Hepatocyte (in vitro differentiated cells): ENCODE measurements at regions not wholly inside any gene's neighbourhood (a gene's known extent, or its start where the extent isn't known, plus 50 kb on each side); places are given as distances from the start of the nearest gene placed in this dataset.

Experiments
- DNase-seq: peaks from one replicate; pipeline ENCODE4 v3.0.0-alpha.2; 2016; ENCODE audit warnings: low spot score
- H2AFZ ChIP-seq: fragments of 200-600 bp; sonication (generic); 2 replicates; pipeline ENCODE4 v1.6.0; 2016; ENCODE audit warnings: antibody characterized with exemption, mild to moderate bottlenecking
- H3K27ac ChIP-seq: fragments of 200-600 bp; sonication (generic); 2 replicates; pipeline ENCODE4 v1.5.1; 2016; ENCODE audit warnings: mild to moderate bottlenecking
- H3K27me3 ChIP-seq: fragments of 200-600 bp; sonication (generic); 2 replicates; pipeline ENCODE4 v1.6.1; 2016
- H3K36me3 ChIP-seq: fragments of 200-600 bp; sonication (generic); replicated peaks from 2 replicates; pipeline ENCODE4 v1.5.1; 2016; ENCODE audit warnings: low read depth; ENCODE audit not compliant: insufficient read depth
- H3K4me1 ChIP-seq: fragments of 200-600 bp; sonication (generic); 2 replicates; pipeline ENCODE4 v1.5.1; 2016; ENCODE audit warnings: mild to moderate bottlenecking, moderate library complexity; ENCODE audit not compliant: insufficient read depth
- H3K4me2 ChIP-seq: fragments of 200-600 bp; sonication (generic); 2 replicates; pipeline ENCODE4 v1.6.0; 2016
- H3K4me3 ChIP-seq: fragments of 200-600 bp; sonication (generic); 2 replicates; pipeline ENCODE4 v1.5.1; 2016; ENCODE audit warnings: mild to moderate bottlenecking
- H3K79me2 ChIP-seq: fragments of 200-600 bp; sonication (generic); 2 replicates; pipeline ENCODE4 v1.6.0; 2017; ENCODE audit warnings: mild to moderate bottlenecking
- H3K9me2 ChIP-seq: fragments of 200-600 bp; sonication (generic); replicated peaks from 2 replicates; pipeline ENCODE4 v1.6.0; 2017; ENCODE audit warnings: mild to moderate bottlenecking; ENCODE audit not compliant: insufficient read depth
- H3K9me3 ChIP-seq: fragments of 200-600 bp; sonication (generic); 2 replicates; pipeline ENCODE4 v1.5.1; 2016; ENCODE audit warnings: low read depth, mild to moderate bottlenecking
- H4K20me1 ChIP-seq: fragments of 200-600 bp; sonication (generic); 2 replicates; pipeline ENCODE4 v1.6.0; 2016; ENCODE audit warnings: mild to moderate bottlenecking; ENCODE audit not compliant: insufficient read depth, poor library complexity, severe bottlenecking
- EZH2 ChIP-seq: fragments of 200-600 bp; sonication (generic); IDR thresholded peaks from 2 replicates; pipeline ENCODE4 v1.6.1; 2016; ENCODE audit warnings: antibody characterized with exemption, mild to moderate bottlenecking, borderline replicate concordance
- EZH2phosphoT487 ChIP-seq: fragments of 200-600 bp; sonication (generic); IDR thresholded peaks from one replicate; pipeline ENCODE4 v1.6.1; 2018; ENCODE audit warnings: antibody characterized with exemption, mild to moderate bottlenecking, low read depth, moderate library complexity; ENCODE audit not compliant: unreplicated experiment, severe bottlenecking
- WGBS: methylation state at CpG from one replicate; pipeline ENCODE4 v1.1.6; 2016; ENCODE audit warnings: low lambda C conversion rate; ENCODE audit errors: missing lambda C conversion rate; 5-methylcytosine and 5-hydroxymethylcytosine counted together
- TF ChIP-seq, protein P1 (sequence below): fragments of 200-600 bp; sonication (generic); IDR thresholded peaks from 2 replicates; pipeline ENCODE4 v1.5.1; 2016; ENCODE audit warnings: antibody characterized with exemption, mild to moderate bottlenecking; ENCODE audit not compliant: poor library complexity

DNA sequence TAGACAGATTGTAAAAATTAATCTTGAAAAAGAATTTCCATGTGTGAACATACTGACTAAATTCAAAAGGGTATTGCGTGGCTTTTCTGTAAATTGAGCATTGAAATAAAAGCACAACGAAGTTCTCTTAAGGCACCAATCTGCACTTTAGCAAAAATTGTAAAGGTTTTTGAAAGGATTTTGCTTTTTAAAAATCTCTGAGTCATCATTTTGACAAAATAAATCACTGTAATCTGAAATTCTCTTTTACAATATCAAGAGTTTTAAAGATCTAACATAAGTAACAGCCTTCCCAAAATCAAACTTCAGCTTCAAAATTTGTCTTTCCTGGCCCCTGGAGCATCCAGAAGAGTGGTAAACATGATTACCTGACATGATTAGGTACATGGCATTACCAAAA lies 830.9 kb upstream of the AGA start:
- Histone ChIP-seq H3K4me2 (no peak overlapping the region), H3K9me2 (no peaks in the 10 kb centered on the region), H2AFZ (no peak overlapping the region), H3K4me3 (no peak overlapping the region), H3K9me3 (no peaks in the 10 kb centered on the region), H3K36me3 (no peaks in the 10 kb centered on the region), H3K27ac (no peak overlapping the region), H4K20me1 (no peaks in the 10 kb centered on the region), H3K4me1 (no peaks in the 10 kb centered on the region), H3K27me3 (no peaks in the 10 kb centered on the region), H3K79me2 (no peaks in the 10 kb centered on the region)
- DNase-seq: no peak
- WGBS: 88% methylated on average over 2 of the region's 2 CpGs
- TF ChIP-seq EZH2phosphoT487: no peak
- TF ChIP-seq, protein P1, sequence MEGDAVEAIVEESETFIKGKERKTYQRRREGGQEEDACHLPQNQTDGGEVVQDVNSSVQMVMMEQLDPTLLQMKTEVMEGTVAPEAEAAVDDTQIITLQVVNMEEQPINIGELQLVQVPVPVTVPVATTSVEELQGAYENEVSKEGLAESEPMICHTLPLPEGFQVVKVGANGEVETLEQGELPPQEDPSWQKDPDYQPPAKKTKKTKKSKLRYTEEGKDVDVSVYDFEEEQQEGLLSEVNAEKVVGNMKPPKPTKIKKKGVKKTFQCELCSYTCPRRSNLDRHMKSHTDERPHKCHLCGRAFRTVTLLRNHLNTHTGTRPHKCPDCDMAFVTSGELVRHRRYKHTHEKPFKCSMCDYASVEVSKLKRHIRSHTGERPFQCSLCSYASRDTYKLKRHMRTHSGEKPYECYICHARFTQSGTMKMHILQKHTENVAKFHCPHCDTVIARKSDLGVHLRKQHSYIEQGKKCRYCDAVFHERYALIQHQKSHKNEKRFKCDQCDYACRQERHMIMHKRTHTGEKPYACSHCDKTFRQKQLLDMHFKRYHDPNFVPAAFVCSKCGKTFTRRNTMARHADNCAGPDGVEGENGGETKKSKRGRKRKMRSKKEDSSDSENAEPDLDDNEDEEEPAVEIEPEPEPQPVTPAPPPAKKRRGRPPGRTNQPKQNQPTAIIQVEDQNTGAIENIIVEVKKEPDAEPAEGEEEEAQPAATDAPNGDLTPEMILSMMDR: no peak
- TF ChIP-seq EZH2: no peak

DNA sequence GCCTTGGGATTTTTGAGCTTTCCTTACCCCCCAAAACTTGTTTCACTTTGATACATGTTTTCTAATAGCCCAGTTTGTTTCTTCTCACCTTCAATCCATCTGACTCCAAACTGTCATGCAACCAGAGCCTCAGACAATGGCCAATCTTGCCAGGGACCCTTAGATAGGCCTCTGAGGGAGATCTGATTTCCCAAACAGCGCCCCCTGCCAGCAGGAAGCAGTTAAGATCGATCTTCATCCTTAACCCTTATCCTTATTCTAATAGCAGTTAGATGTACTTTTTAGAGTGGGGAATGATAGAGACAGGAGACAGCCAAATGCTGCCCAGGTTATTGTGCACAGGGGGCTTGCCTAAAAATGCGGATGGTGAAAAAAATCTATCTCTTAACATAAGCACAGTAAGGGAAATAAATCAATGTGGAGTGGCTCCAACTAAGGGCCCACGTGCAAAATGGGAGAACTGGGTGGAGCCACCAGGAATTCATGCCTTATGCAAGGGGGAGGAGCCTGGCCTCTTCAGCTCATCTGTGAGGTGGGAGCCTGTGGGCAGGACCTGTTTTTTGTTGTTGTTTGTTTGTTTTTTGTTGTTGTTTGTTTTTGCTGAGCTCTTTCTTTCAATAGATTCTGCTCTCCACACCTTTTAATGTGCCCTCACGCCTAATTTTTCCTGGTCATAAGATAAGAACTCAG lies 833.6 kb upstream of the AGA start:
- H4K20me1 ChIP-seq: no peaks in the 10 kb centered on the region
- H3K9me2 ChIP-seq: no peaks in the 10 kb centered on the region
- no peaks in the 10 kb centered on the region for H3K4me1 ChIP-seq
- H3K4me2 ChIP-seq: no peak overlapping the region
- no peak overlapping the region for H3K27ac ChIP-seq
- no peaks in the 10 kb centered on the region for H3K9me3 ChIP-seq
- WGBS: 74% methylated on average over 5 of the region's 5 CpGs
- TF ChIP-seq, protein P1: no peak
- TF ChIP-seq EZH2phosphoT487 (no peak), EZH2 (no peak)
- no peak overlapping the region for H3K4me3 ChIP-seq
- H2AFZ ChIP-seq: no peak overlapping the region
- H3K27me3 ChIP-seq: no peaks in the 10 kb centered on the region
- H3K36me3 ChIP-seq: no peaks in the 10 kb centered on the region
- no peaks in the 10 kb centered on the region for H3K79me2 ChIP-seq
- no peak for DNase-seq

DNA sequence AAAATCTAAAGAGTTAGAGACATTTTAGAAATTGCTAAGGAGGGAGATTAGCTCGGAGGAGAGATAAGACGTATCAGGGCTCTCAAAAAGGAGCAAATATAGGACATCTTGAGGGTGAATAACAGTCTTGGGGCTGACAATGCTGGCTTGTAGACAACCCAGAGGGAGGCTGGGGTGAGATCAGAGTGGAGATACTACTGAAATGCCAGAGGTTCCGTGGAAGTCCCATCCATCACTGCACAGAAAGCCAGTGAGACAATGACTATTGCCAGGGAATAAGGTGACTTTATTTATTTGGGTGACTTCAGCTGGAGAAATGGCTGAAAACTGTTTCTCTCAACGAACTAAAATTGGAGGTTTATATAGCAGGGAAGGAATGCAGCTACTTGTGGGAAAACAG lies 838.1 kb upstream of the AGA start:
- Histone ChIP-seq H3K4me3 (no peak overlapping the region), H4K20me1 (no peaks in the 10 kb centered on the region), H2AFZ (no peak overlapping the region), H3K4me1 (no peaks in the 10 kb centered on the region), H3K27ac (no peak overlapping the region), H3K79me2 (no peaks in the 10 kb centered on the region), H3K9me3 (no peaks in the 10 kb centered on the region), H3K4me2 (no peak overlapping the region), H3K27me3 (no peaks in the 10 kb centered on the region), H3K36me3 (no peaks in the 10 kb centered on the region), H3K9me2 (no peaks in the 10 kb centered on the region)
- DNase-seq: no peak
- TF ChIP-seq EZH2 (no peak), EZH2phosphoT487 (no peak)
- TF ChIP-seq, protein P1: no peak
- WGBS: 38% methylated on average over 4 of the region's 4 CpGs

DNA sequence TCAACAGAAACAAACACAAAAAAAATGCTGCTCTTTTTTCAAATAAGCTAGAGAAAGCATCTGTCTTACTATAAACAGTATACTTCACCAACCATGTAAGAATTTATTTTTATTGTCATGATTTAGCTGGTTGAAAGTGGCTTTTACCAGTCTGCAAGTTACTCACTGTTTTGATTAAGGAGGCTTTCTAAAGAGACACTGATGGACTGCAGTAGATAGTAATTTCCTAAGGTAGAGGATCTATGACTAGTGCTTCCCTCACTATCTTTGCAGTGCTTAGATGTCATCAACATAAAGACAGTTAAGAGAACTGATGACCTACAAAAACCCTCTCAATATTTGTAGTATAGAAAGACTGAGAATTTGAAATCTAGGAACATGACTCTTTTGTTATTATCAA lies 846.2 kb upstream of the AGA start:
- no peak for DNase-seq
- H3K36me3 ChIP-seq: no peaks in the 10 kb centered on the region
- no peaks in the 10 kb centered on the region for H3K9me3 ChIP-seq
- H3K4me3 ChIP-seq: no peak overlapping the region
- no peak for TF ChIP-seq EZH2phosphoT487
- TF ChIP-seq EZH2: no peak
- TF ChIP-seq, protein P1: no peak
- H3K4me2 ChIP-seq: no peak overlapping the region
- no peak overlapping the region for H3K27ac ChIP-seq
- no peak overlapping the region for H2AFZ ChIP-seq
- H3K27me3 ChIP-seq: no peaks in the 10 kb centered on the region
- no peaks in the 10 kb centered on the region for H3K9me2 ChIP-seq
- no peaks in the 10 kb centered on the region for H4K20me1 ChIP-seq
- H3K4me1 ChIP-seq: no peaks in the 10 kb centered on the region
- no peaks in the 10 kb centered on the region for H3K79me2 ChIP-seq
